DMS153 treated with DMSO at 0.1 percent for 48 hours (cell line): ENCODE measurements at regions not wholly inside any gene's neighbourhood (a gene's known extent, or its start where the extent isn't known, plus 50 kb on each side); places are given as distances from the start of the nearest gene placed in this dataset.

ENCODE experiments used
- DNase-seq: peaks from one replicate; lab custom pipeline; 2025; ENCODE audit not compliant: unreplicated experiment; lab: John Stamatoyannopoulos, UW

DNA sequence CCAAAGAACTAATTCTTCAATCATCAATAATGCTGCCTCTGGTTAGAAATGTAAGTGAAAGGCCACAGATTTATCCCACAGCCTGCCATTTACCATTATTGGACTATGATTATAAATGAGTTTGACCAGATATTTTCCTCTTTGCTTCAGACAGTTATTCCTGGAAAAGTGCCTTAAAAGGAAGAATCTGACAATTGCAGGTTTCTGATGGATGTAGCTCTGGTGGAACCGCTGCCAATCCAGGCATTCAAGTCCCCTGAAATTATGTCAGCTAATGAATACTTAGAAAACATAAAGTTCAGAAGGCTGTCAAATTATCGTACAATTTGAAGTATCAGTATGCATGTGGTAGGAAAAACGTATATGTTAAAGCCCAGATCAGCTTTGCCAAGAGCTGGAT, 78.2 kb upstream of the NR4A3 start:
- DNase-seq: no peak

DNA sequence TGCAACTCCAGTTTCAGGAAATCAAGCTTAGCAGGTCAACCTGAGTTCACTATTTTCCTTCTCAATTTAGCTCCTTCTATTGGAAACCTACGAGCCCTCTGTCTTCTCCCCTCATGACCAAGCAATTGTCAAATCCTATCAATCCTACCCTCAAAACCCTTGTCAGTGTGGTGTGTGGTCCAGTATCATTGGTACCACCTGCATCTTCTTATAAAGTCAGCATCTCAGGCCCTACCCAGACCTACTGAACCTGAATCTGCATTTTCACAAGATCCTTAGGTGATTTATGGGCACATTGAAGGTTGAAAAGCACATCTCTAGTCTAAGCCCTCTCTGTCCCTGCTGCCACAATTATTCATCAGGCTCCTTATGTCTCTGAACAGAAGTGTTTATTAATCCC, 77.6 kb upstream of the NR4A3 start:
- no peak for DNase-seq

GRCh38 chr9:99745085-99745484, 76.6 kb upstream of the NR4A3 start:
- DNase-seq: no peak

- DNase-seq: no peak
Measured at GRCh38 chr9:99746406-99746805, 75.3 kb upstream of the NR4A3 start.

DNA sequence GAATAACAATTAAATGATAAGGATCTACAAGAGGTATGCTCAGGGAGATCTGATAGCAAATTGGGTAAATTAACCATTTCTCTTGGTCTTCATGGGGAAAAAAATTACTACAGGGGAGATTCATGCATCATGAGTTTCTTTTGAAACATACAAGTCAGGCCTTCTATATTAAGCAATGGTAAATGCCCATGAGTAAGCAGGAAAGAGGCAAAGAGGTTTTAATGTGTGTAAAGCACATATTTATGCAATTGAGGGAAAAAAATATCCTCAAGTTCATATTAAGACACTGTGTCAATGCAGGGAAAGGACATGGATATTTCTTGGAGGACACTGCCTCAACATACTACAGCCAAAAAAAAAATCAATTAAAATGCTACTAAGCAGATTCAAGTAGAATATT, 73.4 kb upstream of the NR4A3 start:
- DNase-seq: no peak

DNA sequence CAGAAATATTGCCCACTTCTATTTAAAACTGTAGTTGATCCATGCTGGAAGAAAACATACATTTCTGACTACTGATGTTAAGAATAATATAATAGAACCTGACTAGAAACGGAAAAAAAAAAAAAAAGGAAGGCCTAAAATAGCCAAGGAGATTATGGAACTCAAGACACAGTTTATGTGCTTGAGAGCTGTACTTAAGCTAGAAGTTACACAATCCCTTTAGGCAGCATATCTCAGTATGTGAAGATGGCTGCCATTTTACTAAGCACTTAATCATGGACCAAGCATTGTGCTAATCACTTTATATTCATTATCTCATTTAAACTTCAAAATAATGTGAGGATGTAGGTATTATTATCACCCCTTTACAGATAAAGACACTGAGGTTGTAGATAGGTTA, 73.0 kb upstream of the NR4A3 start:
- no peak for DNase-seq

GRCh38 chr9:99749641-99750040, 72.0 kb upstream of the NR4A3 start:
- no peak for DNase-seq

DNA sequence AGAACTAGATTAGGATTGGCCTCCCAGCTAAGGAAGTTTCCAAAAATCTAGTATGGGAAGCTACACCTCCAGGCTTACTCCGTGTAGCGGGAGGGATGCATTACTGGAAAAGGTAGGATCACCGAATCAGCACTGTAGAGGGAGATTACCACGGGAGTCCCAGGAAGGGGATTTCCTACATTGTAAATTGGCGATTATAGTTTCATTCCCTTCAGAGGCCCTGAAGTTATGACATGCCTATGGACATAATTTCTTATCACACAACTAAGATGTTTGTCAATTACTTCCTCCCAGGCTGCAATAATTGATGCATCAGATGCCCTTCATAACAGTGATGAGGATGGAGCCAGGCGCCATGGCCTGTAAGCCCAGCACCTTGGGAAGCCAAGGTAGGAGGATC, 71.2 kb upstream of the NR4A3 start:
- DNase-seq: no peak

DNA sequence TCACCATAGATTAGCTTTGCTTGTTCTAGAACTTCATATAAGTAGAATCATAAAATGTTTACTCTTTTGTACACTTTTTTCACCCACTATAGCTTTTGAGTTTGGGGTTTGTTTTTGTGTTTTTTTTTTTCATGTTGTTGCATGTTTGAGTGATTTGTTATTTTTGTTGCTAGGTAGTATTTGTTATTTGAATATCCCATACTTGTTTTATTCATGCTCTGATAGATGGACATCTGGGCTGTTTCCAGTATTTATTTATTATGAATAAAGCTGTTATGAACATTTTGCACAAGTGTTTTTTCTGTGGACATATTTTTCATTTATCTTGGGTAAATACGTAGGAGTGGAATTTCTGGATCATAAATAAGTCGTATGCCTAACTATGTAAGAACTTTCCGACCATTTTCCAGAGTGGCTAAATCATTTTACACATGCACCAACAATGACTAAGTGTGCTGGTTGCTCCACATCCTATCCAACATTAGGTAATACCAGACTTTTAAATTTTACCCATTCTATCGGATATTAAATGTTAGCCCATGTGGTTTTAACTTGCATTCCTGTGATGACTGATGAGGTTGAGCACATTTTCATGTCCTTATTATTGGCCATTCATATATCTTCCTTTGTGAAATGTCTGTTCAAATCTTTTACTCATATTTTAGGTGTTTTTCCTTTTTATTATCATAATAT, 69.1 kb upstream of the NR4A3 start:
- no peak for DNase-seq

DNA sequence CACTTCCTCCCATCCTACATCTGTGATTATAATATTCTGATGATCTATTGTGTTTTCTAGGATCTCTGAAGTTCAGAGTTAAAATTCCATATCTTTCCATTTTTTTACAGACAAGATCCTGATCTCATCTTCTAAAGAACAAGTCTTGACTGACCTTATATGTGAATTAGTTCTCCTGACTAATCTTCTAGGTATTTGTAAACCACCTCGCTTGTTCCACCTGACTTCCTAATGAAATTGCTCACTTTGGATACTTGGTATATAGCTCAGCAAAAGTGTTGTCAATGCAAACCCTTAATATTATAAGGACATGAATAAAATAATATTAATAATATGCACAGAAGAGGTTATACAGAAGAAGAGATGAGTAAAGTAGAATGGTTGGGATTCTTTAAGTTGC, 68.2 kb upstream of the NR4A3 start:
- no peak for DNase-seq

DNA sequence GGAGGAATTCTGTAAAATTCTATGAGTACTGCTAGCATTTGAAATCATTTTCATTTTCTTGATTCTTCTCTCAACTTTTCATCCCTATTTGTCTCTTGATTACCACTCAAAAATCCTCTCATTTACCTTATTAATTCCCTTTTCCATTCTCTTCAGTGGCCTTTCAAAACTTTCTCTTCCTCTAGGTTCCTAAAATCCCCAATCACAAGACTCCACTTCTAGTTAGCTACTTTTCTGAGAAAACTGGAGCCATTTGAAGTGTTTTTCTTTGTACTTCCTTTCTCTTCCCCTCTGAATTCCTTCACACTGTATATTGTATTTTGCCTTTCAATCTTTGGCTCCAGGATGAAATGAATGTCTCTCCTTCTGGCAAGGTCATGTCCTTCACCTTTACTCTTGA, 61.3 kb upstream of the NR4A3 start:
- DNase-seq: no peak

DNA sequence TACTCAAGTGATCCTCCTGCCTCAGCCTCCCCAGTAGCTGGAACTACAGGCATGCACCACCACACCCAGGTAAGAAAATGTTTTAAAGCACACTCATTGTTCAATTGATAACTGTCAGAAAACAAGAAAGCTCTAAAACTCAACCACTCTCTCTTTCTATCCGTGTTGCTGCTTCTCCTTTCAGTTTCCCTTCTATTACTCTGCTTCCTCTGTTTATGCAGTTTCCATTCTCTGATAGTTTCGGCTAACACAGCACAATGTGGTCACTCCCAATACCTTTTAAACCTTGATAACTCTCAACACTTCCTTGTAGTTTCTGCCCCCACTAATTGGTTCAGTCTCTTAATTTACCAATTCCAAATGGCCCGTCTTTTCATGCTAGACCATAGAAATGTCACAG, 59.2 kb upstream of the NR4A3 start:
- no peak for DNase-seq
